Fibroblast of lung (primary cell): ENCODE measurements at regions not wholly inside any gene's neighbourhood (a gene's known extent, or its start where the extent isn't known, plus 50 kb on each side); places are given as distances from the start of the nearest gene placed in this dataset.

Source experiments
- CTCF ChIP-seq, 2 donors: IDR thresholded peaks in 1 of 2; conservative IDR thresholded peaks in 1 of 2; 1 replicate in 1 of 2; 2 replicates in 1 of 2; pipeline ENCODE4 v1.5.1; 2011 to 2012; ENCODE audit warnings: low read length in 2 of 2, control low read depth in 1 of 2, inconsistent platforms in 1 of 2, low read depth in 1 of 2, mild to moderate bottlenecking in 1 of 2
- EZH2 ChIP-seq: IDR thresholded peaks from 2 replicates; pipeline ENCODE4 v1.5.1; 2012; ENCODE audit warnings: low read length, control low read depth, mild to moderate bottlenecking; ENCODE audit errors: missing control alignments

GRCh38 chr11:90701716-90702115 is 478.9 kb upstream of the CHORDC1 start:
- TF ChIP-seq CTCF (conservative IDR thresholded peaks at IDR 0.05 in 1 of 2, IDR thresholded peaks at IDR 0.05 in 1 of 2; ENCODE audit: low read depth in 1 of 2, low read length in 2 of 2) (no peak), EZH2 (no peak)
